Osteoblast (primary cell): ENCODE measurements at regions not wholly inside any gene's neighbourhood (a gene's known extent, or its start where the extent isn't known, plus 50 kb on each side); places are given as distances from the start of the nearest gene placed in this dataset.

Experiments used
- DNase-seq: peaks from one replicate; pipeline ENCODE4 v3.0.0; 2011; ENCODE audit warnings: low spot score, mixed read lengths; ENCODE audit not compliant: insufficient read length; ENCODE audit errors: missing footprints
- H2AFZ ChIP-seq: 2 replicates; pipeline ENCODE4 v1.6.0; 2011; ENCODE audit warnings: mild to moderate bottlenecking, low read length
- H3K27ac ChIP-seq: 2 replicates; pipeline ENCODE4 v1.5.1; 2011; ENCODE audit warnings: mild to moderate bottlenecking, low read depth, low read length, moderate library complexity
- H3K27me3 ChIP-seq: 2 replicates; pipeline ENCODE4 v1.6.0; 2012; ENCODE audit warnings: mild to moderate bottlenecking, control low read depth, inconsistent platforms, low read length, moderate library complexity; ENCODE audit not compliant: insufficient read depth
- H3K36me3 ChIP-seq: 2 replicates; pipeline ENCODE4 v1.5.1; 2011; ENCODE audit warnings: mild to moderate bottlenecking, low read length, control low read depth, moderate library complexity; ENCODE audit not compliant: insufficient read depth
- H3K4me1 ChIP-seq: 2 replicates; pipeline ENCODE4 v1.5.1; 2011; ENCODE audit warnings: mild to moderate bottlenecking, low read length, control low read depth, moderate library complexity; ENCODE audit not compliant: insufficient read depth
- H3K4me2 ChIP-seq: 2 replicates; pipeline ENCODE4 v1.6.0; 2011; ENCODE audit warnings: mild to moderate bottlenecking, low read length; ENCODE audit not compliant: insufficient read depth
- H3K4me3 ChIP-seq: fragments of 200-600 bp; sonication (generic); 3 replicates; pipeline ENCODE4 v1.5.1; 2012; ENCODE audit warnings: mild to moderate bottlenecking, low read length, inconsistent platforms; ENCODE audit not compliant: insufficient read depth
- H3K79me2 ChIP-seq: 2 replicates; pipeline ENCODE4 v1.6.0; 2012; ENCODE audit warnings: mild to moderate bottlenecking, low read length, control low read depth, inconsistent platforms; ENCODE audit not compliant: insufficient read depth
- H3K9me3 ChIP-seq: 2 replicates; pipeline ENCODE4 v1.5.1; 2011; ENCODE audit warnings: low read depth, low read length, control low read depth
- H4K20me1 ChIP-seq: 2 replicates; pipeline ENCODE4 v1.6.0; 2012; ENCODE audit warnings: mild to moderate bottlenecking, low read length, control low read depth; ENCODE audit not compliant: insufficient read depth
- CTCF ChIP-seq: IDR thresholded peaks from 2 replicates; pipeline ENCODE4 v1.5.1; 2011; ENCODE audit warnings: mild to moderate bottlenecking, low read depth, low read length, moderate library complexity; ENCODE audit errors: extremely low read depth

- Histone ChIP-seq H3K27ac (no peak overlapping the region), H3K4me3 (no peak overlapping the region), H3K79me2 (no peaks in the 10 kb centered on the region), H4K20me1 (no peaks in the 10 kb centered on the region), H3K9me3 (no peaks in the 10 kb centered on the region), H3K4me2 (no peak overlapping the region), H3K4me1 (no peaks in the 10 kb centered on the region), H3K27me3 (no peaks in the 10 kb centered on the region), H3K36me3 (no peaks in the 10 kb centered on the region), H2AFZ (no peak overlapping the region)
- no peak for DNase-seq
- TF ChIP-seq CTCF: no peak
Observed at GRCh38 chr6:54019860-54020259, 91.4 kb upstream of the MLIP start.

DNA sequence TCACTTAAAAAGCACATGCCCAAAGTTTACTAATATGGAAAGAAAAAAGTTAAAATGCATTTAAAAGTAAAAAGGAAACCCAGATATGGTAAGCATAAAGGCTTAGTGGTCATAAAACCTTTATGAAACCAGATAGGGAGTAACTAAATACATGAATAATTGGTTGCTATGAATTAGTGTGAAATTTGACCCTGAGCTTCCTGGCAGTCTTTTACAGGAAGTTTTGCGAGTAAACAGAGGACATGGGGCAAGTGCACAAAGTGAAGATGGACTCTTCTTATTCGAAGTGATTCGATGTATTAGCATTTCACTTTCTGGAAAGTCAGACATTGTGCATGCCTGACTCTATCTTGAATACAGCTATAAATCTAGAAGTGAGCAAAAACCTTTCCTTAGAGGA, 90.9 kb upstream of the MLIP start:
- Histone ChIP-seq H3K9me3 (no peaks in the 10 kb centered on the region), H3K4me1 (no peaks in the 10 kb centered on the region), H3K4me2 (no peak overlapping the region), H3K4me3 (no peak overlapping the region), H3K36me3 (no peaks in the 10 kb centered on the region), H3K27me3 (no peaks in the 10 kb centered on the region), H3K27ac (no peak overlapping the region), H2AFZ (no peak overlapping the region), H4K20me1 (no peaks in the 10 kb centered on the region), H3K79me2 (no peaks in the 10 kb centered on the region)
- TF ChIP-seq CTCF: no peak
- no peak for DNase-seq

DNA sequence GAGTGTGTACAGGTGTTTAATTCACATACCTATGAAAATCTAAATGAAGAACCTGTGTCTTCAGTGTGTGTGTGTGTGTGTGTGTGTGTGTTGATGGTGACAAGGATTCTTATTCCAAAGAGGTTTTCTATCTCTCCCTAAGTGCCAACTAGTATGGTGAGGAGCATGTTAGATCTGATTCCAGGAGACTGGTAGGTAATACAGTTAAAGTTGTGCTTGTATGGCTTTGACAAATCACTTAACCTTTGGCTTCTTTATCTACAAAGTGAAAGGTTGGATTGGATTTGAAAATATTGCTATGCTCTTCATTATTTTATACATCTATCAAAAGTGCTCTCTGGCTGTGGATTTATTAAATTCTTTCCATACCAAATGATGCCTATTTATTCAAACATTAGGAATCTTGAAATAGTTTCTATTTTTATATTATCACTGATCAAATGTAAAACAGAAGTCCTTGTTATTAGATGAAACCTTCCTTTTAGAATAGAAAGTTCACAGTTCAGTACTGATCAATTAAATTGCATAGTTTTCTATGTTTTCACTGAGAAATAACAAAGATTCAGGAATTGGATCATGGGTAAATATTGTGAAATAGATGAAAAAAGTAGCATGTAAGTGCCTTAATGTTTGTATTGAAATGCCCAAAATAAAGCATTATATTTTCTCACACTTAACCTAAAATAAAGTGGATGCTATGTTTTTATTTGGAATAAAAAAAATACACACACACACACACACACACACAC, 84.4 kb upstream of the MLIP start:
- H3K4me3 ChIP-seq: no peak overlapping the region
- H3K27me3 ChIP-seq: no peaks in the 10 kb centered on the region
- no peaks in the 10 kb centered on the region for H4K20me1 ChIP-seq
- no peaks in the 10 kb centered on the region for H3K36me3 ChIP-seq
- no peaks in the 10 kb centered on the region for H3K9me3 ChIP-seq
- H3K79me2 ChIP-seq: no peaks in the 10 kb centered on the region
- H3K4me1 ChIP-seq: no peaks in the 10 kb centered on the region
- H2AFZ ChIP-seq: no peak overlapping the region
- no peak overlapping the region for H3K27ac ChIP-seq
- DNase-seq: no peak
- no peak for TF ChIP-seq CTCF
- no peak overlapping the region for H3K4me2 ChIP-seq

DNA sequence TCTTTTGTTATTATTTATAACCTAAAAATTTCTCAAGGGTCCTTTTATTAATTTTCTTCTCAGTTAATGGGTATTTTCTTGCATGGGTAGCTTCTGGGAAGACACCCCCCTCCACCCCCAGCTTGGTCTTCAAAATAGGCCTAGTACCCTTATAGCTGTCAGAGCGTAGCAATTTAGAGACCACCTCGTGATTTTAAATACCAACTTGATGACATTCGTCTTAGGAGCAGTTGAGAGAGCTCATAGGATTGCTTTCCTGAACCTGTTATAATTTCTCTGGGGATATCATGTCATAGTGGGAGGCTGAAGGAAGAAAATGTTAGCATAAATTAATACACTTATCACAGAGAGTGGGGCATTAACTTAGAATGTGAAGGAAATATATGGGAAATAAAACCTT, 83.1 kb upstream of the MLIP start:
- H3K4me1 ChIP-seq: no peaks in the 10 kb centered on the region
- H3K27ac ChIP-seq: no peak overlapping the region
- no peak overlapping the region for H3K4me3 ChIP-seq
- H3K36me3 ChIP-seq: no peaks in the 10 kb centered on the region
- H2AFZ ChIP-seq: no peak overlapping the region
- no peaks in the 10 kb centered on the region for H3K79me2 ChIP-seq
- no peak for TF ChIP-seq CTCF
- DNase-seq: no peak
- H3K4me2 ChIP-seq: no peak overlapping the region
- H4K20me1 ChIP-seq: no peaks in the 10 kb centered on the region
- no peaks in the 10 kb centered on the region for H3K27me3 ChIP-seq
- no peaks in the 10 kb centered on the region for H3K9me3 ChIP-seq
